Transverse colon (tissue), 4 donors: ENCODE measurements at regions not wholly inside any gene's neighbourhood (a gene's known extent, or its start where the extent isn't known, plus 50 kb on each side); places are given as distances from the start of the nearest gene placed in this dataset.

Experiments used
- DNase-seq: peaks from one replicate; pipeline ENCODE4 v3.0.0-alpha.2; 2019
- H3K27ac ChIP-seq, 4 donors: fragments of 200-600 bp; sonication (generic); 2 replicates each; pipeline ENCODE4 v1.5.1; 2016 to 2018; ENCODE audit warnings: inconsistent platforms in 4 of 4
- H3K27me3 ChIP-seq: fragments of 200-600 bp; sonication (generic); 2 replicates; pipeline ENCODE4 v1.5.1; 2017; ENCODE audit warnings: inconsistent platforms
- H3K36me3 ChIP-seq, 4 donors: fragments of 200-600 bp; sonication (generic); 2 replicates each; pipeline ENCODE4 v1.5.1; 2017 to 2019; ENCODE audit warnings: inconsistent platforms in 4 of 4
- H3K4me1 ChIP-seq, 4 donors: fragments of 200-600 bp; sonication (generic); 2 replicates each; pipeline ENCODE4 v1.5.1; 2017 to 2020; ENCODE audit warnings: inconsistent platforms in 4 of 4
- H3K4me3 ChIP-seq, 4 donors: fragments of 200-600 bp; sonication (generic); 1 replicate in 1 of 4; 2 replicates in 3 of 4; pipeline versions ENCODE4 v1.5.1 to v1.6.1; 2017 to 2019; ENCODE audit warnings: inconsistent platforms in 4 of 4
- H3K9me3 ChIP-seq, 2 donors: fragments of 200-600 bp; sonication (generic); 2 replicates each; pipeline ENCODE4 v1.5.1; 2017 to 2019; ENCODE audit warnings: inconsistent platforms in 2 of 2
- EP300 ChIP-seq: sonication (generic); formaldehyde crosslinking; IDR thresholded peaks from one replicate; pipeline ENCODE4 v1.6.1; 2017; ENCODE audit warnings: antibody characterized with exemption, low read depth
- POLR2A ChIP-seq: fragments of 450-650 bp; IDR thresholded peaks from one replicate; pipeline ENCODE4 v1.6.1; 2016; ENCODE audit warnings: antibody characterized with exemption, mild to moderate bottlenecking, moderate library complexity
- POLR2AphosphoS5 ChIP-seq, 3 donors: sonication (generic); formaldehyde crosslinking; IDR thresholded peaks; one replicate each; pipeline ENCODE4 v1.6.1; 2016; ENCODE audit warnings: antibody characterized with exemption in 3 of 3
- WGBS, 2 donors: methylation state at CpG; one replicate each; pipeline ENCODE4 v1.1.5; 2018; ENCODE audit warnings: low coverage in 1 of 2; 5-methylcytosine and 5-hydroxymethylcytosine counted together
- in situ Hi-C, 4 donors: fragments of 200-750 bp; cut with MboI; loops; one replicate each; pipeline versions ENCODE4 v1.15.0 to v1.15.1; 2017; ENCODE audit warnings: low sequenced_read_pairs in 3 of 4, low pct_ligation_motif_present in 1 of 4, low pct_unique_long_range_greater_than_20kb in 1 of 4
- intact Hi-C: fragments of 100-400 bp; cut with DNase I; formaldehyde crosslinking; loops from one replicate; pipeline ENCODE4 v1.15.1; 2023; ENCODE audit warnings: low total_unique reads
- TF ChIP-seq, protein P1 (sequence below), 5 experiments: fragments of 200-600 bp in 3 of 5; fragments of 450-650 bp in 2 of 5; sonication (generic) in 3 of 5; IDR thresholded peaks; 1 replicate in 2 of 5; 2 replicates in 3 of 5; pipeline ENCODE4 v1.5.1; 2016 to 2017; ENCODE audit warnings: antibody characterized with exemption in 5 of 5, inconsistent platforms in 3 of 5, mild to moderate bottlenecking in 2 of 5, moderate library complexity in 1 of 5

DNA sequence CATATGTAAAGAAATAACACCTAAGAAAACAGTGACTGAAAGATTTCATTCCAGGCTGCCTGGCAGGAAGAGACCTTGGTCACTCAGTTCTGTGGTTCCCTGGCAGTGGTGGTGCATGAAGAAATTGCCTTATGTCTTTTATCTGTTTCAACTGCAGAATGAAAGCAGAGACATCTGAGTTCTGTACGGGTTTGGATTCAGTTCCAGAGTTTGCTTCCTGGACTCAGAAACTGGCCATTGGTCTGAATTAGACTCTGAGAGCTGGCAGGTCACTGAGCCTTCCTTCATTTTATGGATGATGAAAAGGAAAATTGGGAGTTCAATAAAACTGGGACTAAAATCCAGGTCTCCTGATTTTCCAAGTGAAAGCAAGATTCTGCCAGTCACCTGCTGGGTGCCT, 428.9 kb upstream of the AUTS2 start:
- H3K4me3 ChIP-seq = no peak overlapping the region
- H3K27ac ChIP-seq = no peak overlapping the region
- TF ChIP-seq EP300 = no peak
- no peak for TF ChIP-seq POLR2A
- no peak for TF ChIP-seq POLR2AphosphoS5 (IDR thresholded peaks at IDR 0.05)
- TF ChIP-seq, protein P1, sequence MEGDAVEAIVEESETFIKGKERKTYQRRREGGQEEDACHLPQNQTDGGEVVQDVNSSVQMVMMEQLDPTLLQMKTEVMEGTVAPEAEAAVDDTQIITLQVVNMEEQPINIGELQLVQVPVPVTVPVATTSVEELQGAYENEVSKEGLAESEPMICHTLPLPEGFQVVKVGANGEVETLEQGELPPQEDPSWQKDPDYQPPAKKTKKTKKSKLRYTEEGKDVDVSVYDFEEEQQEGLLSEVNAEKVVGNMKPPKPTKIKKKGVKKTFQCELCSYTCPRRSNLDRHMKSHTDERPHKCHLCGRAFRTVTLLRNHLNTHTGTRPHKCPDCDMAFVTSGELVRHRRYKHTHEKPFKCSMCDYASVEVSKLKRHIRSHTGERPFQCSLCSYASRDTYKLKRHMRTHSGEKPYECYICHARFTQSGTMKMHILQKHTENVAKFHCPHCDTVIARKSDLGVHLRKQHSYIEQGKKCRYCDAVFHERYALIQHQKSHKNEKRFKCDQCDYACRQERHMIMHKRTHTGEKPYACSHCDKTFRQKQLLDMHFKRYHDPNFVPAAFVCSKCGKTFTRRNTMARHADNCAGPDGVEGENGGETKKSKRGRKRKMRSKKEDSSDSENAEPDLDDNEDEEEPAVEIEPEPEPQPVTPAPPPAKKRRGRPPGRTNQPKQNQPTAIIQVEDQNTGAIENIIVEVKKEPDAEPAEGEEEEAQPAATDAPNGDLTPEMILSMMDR (IDR thresholded peaks at IDR 0.05) = no peak
- in situ Hi-C loops (no loop called here), intact Hi-C loops (no loop called here)
- no peaks in the 10 kb centered on the region for H3K36me3 ChIP-seq
- no peak for DNase-seq
- WGBS, 2 donors = 61 to 86% methylated on average over 1 of the region's 1 CpG
- H3K4me1 ChIP-seq = no peaks in the 10 kb centered on the region
- no peaks in the 10 kb centered on the region for H3K27me3 ChIP-seq
- H3K9me3 ChIP-seq = no peaks in the 10 kb centered on the region

DNA sequence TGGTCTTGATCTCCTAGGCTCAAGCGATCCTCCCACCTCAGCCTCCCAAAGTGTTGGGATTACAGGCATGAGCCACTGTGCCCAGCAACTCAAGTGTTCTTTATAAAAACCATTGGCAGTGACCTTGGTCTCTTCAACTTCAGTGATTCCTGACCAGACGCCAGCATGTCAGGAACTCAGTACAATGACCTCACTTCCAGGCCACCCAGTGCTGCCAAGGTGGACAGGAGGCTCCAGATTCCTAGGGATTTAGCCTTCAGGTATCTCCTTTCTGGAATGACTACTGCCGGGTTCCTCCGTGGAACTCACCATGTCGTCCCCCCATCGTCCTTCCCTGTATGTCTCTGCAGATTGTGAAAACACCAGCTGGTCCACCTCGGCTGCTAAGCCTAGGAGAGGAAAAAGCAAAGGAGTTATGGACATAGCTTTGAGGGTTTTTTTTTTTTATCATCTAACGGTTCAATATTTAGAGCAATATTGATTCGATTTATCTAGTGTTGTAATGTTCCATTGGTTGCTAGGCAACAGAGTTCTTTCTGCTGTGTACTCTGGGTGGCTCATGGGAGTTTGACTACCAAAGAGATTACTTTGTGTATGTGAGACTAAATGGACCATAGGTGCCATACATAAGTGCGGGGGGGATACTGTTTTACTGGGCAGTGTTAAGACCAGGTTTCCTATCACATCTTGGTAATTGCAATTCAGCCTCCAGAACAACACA, 425.8 kb upstream of the AUTS2 start:
- in situ Hi-C loops (no loop called here), intact Hi-C loops (no loop called here)
- H3K36me3 ChIP-seq = no peaks in the 10 kb centered on the region
- no peaks in the 10 kb centered on the region for H3K27me3 ChIP-seq
- no peaks in the 10 kb centered on the region for H3K4me1 ChIP-seq
- no peak for TF ChIP-seq POLR2A
- no peak for TF ChIP-seq POLR2AphosphoS5 (IDR thresholded peaks at IDR 0.05)
- TF ChIP-seq, protein P1 (IDR thresholded peaks at IDR 0.05) = no peak
- no peak for TF ChIP-seq EP300
- no peaks in the 10 kb centered on the region for H3K9me3 ChIP-seq
- no peak for DNase-seq
- no peak overlapping the region for H3K4me3 ChIP-seq
- WGBS, 2 donors = 82 to 91% methylated on average over 9 to 10 of the region's 10 CpGs
- no peak overlapping the region for H3K27ac ChIP-seq

DNA sequence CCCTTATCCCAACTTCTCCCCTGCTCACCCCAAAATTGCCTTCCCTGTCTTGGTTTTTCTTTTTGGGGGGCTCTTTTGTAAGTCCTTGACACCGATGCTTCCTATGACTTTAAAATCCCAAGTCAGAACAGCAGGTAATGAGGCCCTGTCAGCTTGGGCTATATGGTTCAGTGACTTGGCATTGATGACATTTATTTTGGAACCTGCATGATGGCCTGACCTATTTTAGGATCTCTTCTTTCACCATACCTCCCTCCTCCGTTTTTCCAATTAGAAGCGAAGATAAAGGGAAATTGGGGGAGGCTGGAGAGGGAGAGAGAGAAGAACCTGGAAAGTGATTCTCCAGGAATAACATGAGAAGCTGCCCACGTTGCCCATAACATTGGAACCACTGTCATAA, 424.9 kb upstream of the AUTS2 start:
- in situ Hi-C loops = no loop called here
- intact Hi-C loops = no loop called here
- Histone ChIP-seq H3K9me3 (no peaks in the 10 kb centered on the region), H3K36me3 (no peaks in the 10 kb centered on the region), H3K4me1 (peaks cover 0 to 7% (median 0%) of the 10 kb centered on the region in 4 donors), H3K4me3 (no peak overlapping the region), H3K27me3 (no peaks in the 10 kb centered on the region), H3K27ac (no peak overlapping the region)
- no peak for DNase-seq
- TF ChIP-seq, protein P1 (IDR thresholded peaks at IDR 0.05) = no peak
- TF ChIP-seq POLR2AphosphoS5 (IDR thresholded peaks at IDR 0.05) (no peak), EP300 (no peak), POLR2A (no peak)
- WGBS, 2 donors = 77 to 78% methylated on average over 4 of the region's 4 CpGs

DNA sequence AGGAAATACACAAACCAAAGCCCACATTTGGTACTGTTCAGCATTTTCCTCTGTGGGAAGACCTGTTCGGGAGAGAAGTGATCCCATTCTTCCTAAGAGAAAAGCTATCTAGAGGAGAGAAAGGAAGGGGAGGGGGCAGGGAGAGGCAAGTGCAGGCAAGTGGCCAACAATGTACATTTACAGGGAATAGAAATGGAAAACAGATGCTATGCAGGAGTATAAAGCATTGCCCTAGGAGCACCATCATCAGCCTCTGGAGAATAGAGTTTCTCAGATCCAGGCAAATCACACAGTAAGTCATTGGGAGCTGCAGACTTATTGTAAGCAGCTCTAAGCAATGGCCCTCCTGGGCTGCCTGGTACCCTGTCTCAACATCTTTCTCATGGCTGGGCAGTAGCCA, 424.4 kb upstream of the AUTS2 start:
- no peak for TF ChIP-seq POLR2A
- no peak for TF ChIP-seq EP300
- TF ChIP-seq POLR2AphosphoS5 (IDR thresholded peaks at IDR 0.05) = no peak
- TF ChIP-seq, protein P1 (IDR thresholded peaks at IDR 0.05) = no peak
- no peaks in the 10 kb centered on the region for H3K9me3 ChIP-seq
- no peak for DNase-seq
- in situ Hi-C loops = no loop called here
- intact Hi-C loops = no loop called here
- peaks cover 0 to 7% (median 0%) of the 10 kb centered on the region in 4 donors for H3K4me1 ChIP-seq
- H3K27me3 ChIP-seq = no peaks in the 10 kb centered on the region
- no peak overlapping the region for H3K27ac ChIP-seq
- 58% methylated on average over 1 of the region's 1 CpG; no CpG with 5 or more reads in 1 of the 2 donors for WGBS, 2 donors
- no peaks in the 10 kb centered on the region for H3K36me3 ChIP-seq
- no peak overlapping the region for H3K4me3 ChIP-seq
